ENCODE measurements at regions not wholly inside any gene's neighbourhood (a gene's known extent, or its start where the extent isn't known, plus 50 kb on each side); places are given as distances from the start of the nearest gene placed in this dataset.

DNA sequence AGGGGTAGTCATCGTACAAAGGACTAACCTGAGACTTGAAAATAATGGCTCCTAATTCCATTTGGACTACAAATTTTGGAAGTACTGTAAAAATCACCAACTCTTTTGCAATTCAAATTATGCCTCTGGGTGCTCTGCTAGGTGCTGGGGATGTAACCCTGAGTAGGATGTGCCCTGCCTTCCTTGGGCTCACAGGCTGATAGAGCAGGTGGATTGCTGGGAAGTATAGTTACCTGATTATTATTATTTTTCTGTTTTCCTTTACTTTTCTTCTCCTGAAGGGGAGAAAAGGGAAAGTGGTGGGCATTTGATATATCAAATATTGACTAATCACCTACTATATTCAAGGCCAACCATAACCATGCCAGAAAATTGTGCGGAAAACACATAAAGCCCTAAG is 119.3 kb upstream of the RIOK3 start:
- Histone ChIP-seq H2BK120ac (ENCODE audit: low read depth, low read length) (no peak overlapping the region), H3K36me3 (ENCODE audit: control insufficient read depth, insufficient read depth, low read length) (0 out of 2 replicates have a peak, but pooled peaks cover 3% of the 10 kb centered on the region), H2BK20ac (ENCODE audit: low read depth, low read length) (no peak overlapping the region), H4K91ac (ENCODE audit: insufficient read depth, low read depth, low read length) (no peak overlapping the region), H4K20me1 (ENCODE audit: insufficient read depth, low read length) (no peaks in the 10 kb centered on the region), H3K9me1 (ENCODE audit: insufficient read depth, low read length) (peaks cover 3% of the 10 kb centered on the region; the same call in 1 of the 2 replicates), H3K4me3 (ENCODE audit: insufficient read depth, low read depth, low read length) (no peak overlapping the region), H3K79me1 (ENCODE audit: low read depth in 1 of 2, low read length in 2 of 2) (no peaks in the 10 kb centered on the region), H3K14ac (replicated peaks; ENCODE audit: low read depth, low read length) (no peak overlapping the region), H3K56ac (ENCODE audit: extremely low read depth, insufficient read depth, low read length) (no peak overlapping the region), H3K4ac (ENCODE audit: low read depth, low read length) (no peak overlapping the region), H2AK5ac (ENCODE audit: low read depth, low read length) (no peak overlapping the region), H3K4me1 (ENCODE audit: control insufficient read depth, insufficient read depth, low read length) (peaks cover 2% of the 10 kb centered on the region), H3K23ac (ENCODE audit: low read depth, low read length) (no peak overlapping the region), H3K9ac (ENCODE audit: low read depth, low read length) (no peak overlapping the region), H4K8ac (ENCODE audit: low read depth in 2 of 2, low read length in 2 of 2) (no peak overlapping the region), H2AFZ (replicated peaks; ENCODE audit: low read length, poor library complexity) (no peak overlapping the region), H3K27me3 (ENCODE audit: control insufficient read depth, insufficient read depth, low read length) (no peaks in the 10 kb centered on the region), H2AK9ac (replicated peaks; ENCODE audit: low read depth, low read length, poor library complexity) (no peak overlapping the region), H3K9me3 (ENCODE audit: control insufficient read depth, insufficient read depth, low read length) (no peaks in the 10 kb centered on the region), H2BK5ac (ENCODE audit: low read depth, low read length, poor library complexity, severe bottlenecking) (no peak overlapping the region), H3K18ac (ENCODE audit: low read depth, low read length) (no peak overlapping the region), H4K5ac (ENCODE audit: low read depth, low read length) (no peak overlapping the region), H2BK15ac (ENCODE audit: low read depth, low read length) (no peak overlapping the region), H3K4me2 (ENCODE audit: low read depth, low read length) (no peak overlapping the region), H3K27ac (ENCODE audit: insufficient read depth, low read length) (no peak overlapping the region)
- POLR2A ChIA-PET (ENCODE audit: unreplicated experiment) = no interaction called here
- no CpG with 5 or more reads among the region's 2 CpGs for WGBS, 2 experiments (ENCODE audit: extremely low coverage in 2 of 2, insufficient read length in 1 of 2)
- BruUV-seq (replicated peaks) = no TSS peak
- intact Hi-C loops (cut with micrococcal nuclease) (no loop called here), dilution Hi-C loops (cut with HindIII; ENCODE audit: low sequenced_read_pairs, unreplicated experiment) (no loop called here), in situ Hi-C loops (cut with MboI; ENCODE audit: low sequenced_read_pairs) (no loop called here)
- CTCF ChIA-PET = no interaction called here
- no peak for TF ChIP-seq POLR2A (IDR thresholded peaks at IDR 0.05; ENCODE audit: low read depth, low read length)
- TF ChIP-seq CEBPB (IDR thresholded peaks at IDR 0.05; ENCODE audit: low read depth, low read length) = no peak
- no peak for TF ChIP-seq RFX5 (IDR thresholded peaks at IDR 0.05; ENCODE audit: low read depth, low read length)
- TF ChIP-seq, protein P1, sequence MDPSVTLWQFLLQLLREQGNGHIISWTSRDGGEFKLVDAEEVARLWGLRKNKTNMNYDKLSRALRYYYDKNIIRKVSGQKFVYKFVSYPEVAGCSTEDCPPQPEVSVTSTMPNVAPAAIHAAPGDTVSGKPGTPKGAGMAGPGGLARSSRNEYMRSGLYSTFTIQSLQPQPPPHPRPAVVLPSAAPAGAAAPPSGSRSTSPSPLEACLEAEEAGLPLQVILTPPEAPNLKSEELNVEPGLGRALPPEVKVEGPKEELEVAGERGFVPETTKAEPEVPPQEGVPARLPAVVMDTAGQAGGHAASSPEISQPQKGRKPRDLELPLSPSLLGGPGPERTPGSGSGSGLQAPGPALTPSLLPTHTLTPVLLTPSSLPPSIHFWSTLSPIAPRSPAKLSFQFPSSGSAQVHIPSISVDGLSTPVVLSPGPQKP (IDR thresholded peaks at IDR 0.05; ENCODE audit: borderline replicate concordance, low read depth, low read length) = no peak
- no peak for TF ChIP-seq CHD1 (IDR thresholded peaks at IDR 0.05; ENCODE audit: low read depth, low read length)
- TF ChIP-seq MAZ (IDR thresholded peaks at IDR 0.05; ENCODE audit: borderline replicate concordance, low read depth, low read length) = no peak
- no peak for TF ChIP-seq BHLHE40 (IDR thresholded peaks at IDR 0.05; ENCODE audit: low read depth, low read length)
- no peak for TF ChIP-seq RAD21 (IDR thresholded peaks at IDR 0.05; ENCODE audit: low read length)
- TF ChIP-seq FOS (IDR thresholded peaks at IDR 0.05; ENCODE audit: low read depth, low read length) = no peak
- TF ChIP-seq SMC3 (IDR thresholded peaks at IDR 0.05; ENCODE audit: low read depth, low read length) = no peak
- TF ChIP-seq MXI1 (IDR thresholded peaks at IDR 0.05; ENCODE audit: borderline replicate concordance, low read depth, low read length) = no peak
- TF ChIP-seq, protein P2, sequence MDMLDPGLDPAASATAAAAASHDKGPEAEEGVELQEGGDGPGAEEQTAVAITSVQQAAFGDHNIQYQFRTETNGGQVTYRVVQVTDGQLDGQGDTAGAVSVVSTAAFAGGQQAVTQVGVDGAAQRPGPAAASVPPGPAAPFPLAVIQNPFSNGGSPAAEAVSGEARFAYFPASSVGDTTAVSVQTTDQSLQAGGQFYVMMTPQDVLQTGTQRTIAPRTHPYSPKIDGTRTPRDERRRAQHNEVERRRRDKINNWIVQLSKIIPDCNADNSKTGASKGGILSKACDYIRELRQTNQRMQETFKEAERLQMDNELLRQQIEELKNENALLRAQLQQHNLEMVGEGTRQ (IDR thresholded peaks at IDR 0.05; ENCODE audit: low read depth, low read length) = no peak
- no peak for TF ChIP-seq MAFK (IDR thresholded peaks at IDR 0.05; ENCODE audit: low read depth, low read length)
- TF ChIP-seq NFE2L2 (IDR thresholded peaks at IDR 0.05; ENCODE audit: low read depth, low read length) = no peak
- no peak for TF ChIP-seq RCOR1 (IDR thresholded peaks at IDR 0.05; ENCODE audit: insufficient replicate concordance, low read length)
- no peak for TF ChIP-seq CTCF (conservative IDR thresholded peaks at IDR 0.05; ENCODE audit: low read depth, low read length)
- ATAC-seq (ENCODE audit: low read depth) (no peak), DNase-seq (no peak)

Measured in IMR-90 (cell line).